Transverse colon (tissue), 4 donors: ENCODE measurements at regions not wholly inside any gene's neighbourhood (a gene's known extent, or its start where the extent isn't known, plus 50 kb on each side); places are given as distances from the start of the nearest gene placed in this dataset.

Experiments
- CTCF ChIP-seq, 5 experiments: fragments of 200-600 bp in 3 of 5; fragments of 450-650 bp in 2 of 5; sonication (generic) in 3 of 5; IDR thresholded peaks; 1 replicate in 2 of 5; 2 replicates in 3 of 5; pipeline ENCODE4 v1.5.1; 2016 to 2017; ENCODE audit warnings: antibody characterized with exemption in 5 of 5, inconsistent platforms in 3 of 5, mild to moderate bottlenecking in 2 of 5, moderate library complexity in 1 of 5
- EP300 ChIP-seq: sonication (generic); formaldehyde crosslinking; IDR thresholded peaks from one replicate; pipeline ENCODE4 v1.6.1; 2017; ENCODE audit warnings: antibody characterized with exemption, low read depth
- POLR2A ChIP-seq: fragments of 450-650 bp; IDR thresholded peaks from one replicate; pipeline ENCODE4 v1.6.1; 2016; ENCODE audit warnings: antibody characterized with exemption, mild to moderate bottlenecking, moderate library complexity
- POLR2AphosphoS5 ChIP-seq, 3 donors: sonication (generic); formaldehyde crosslinking; IDR thresholded peaks; one replicate each; pipeline ENCODE4 v1.6.1; 2016; ENCODE audit warnings: antibody characterized with exemption in 3 of 3

- no peak for TF ChIP-seq POLR2AphosphoS5 (IDR thresholded peaks at IDR 0.05)
- no peak for TF ChIP-seq CTCF (IDR thresholded peaks at IDR 0.05)
- TF ChIP-seq EP300 = no peak
- TF ChIP-seq POLR2A = no peak
These were observed 1948.4 kb upstream of the IGFBP7 start for GRCh38 chr4:59058543-59058942.
